ENCODE measurements at regions not wholly inside any gene's neighbourhood (a gene's known extent, or its start where the extent isn't known, plus 50 kb on each side); places are given as distances from the start of the nearest gene placed in this dataset.

GRCh38 chr20:16664020-16664419, 65.8 kb upstream of the SNRPB2 start:
- Histone ChIP-seq H3K23me2 (ENCODE audit: low read depth, low read length) (no peaks in the 10 kb centered on the region), H3K14ac (ENCODE audit: insufficient read length) (no peak overlapping the region), H2BK20ac (ENCODE audit: low read length) (no peak overlapping the region), H3K36me3 (ENCODE audit: control insufficient read depth in 2 of 4, insufficient read depth in 4 of 4, low read length in 3 of 4) (no peaks in the 10 kb centered on the region), H2AK5ac (ENCODE audit: low read depth, low read length) (no peak overlapping the region), H2BK5ac (ENCODE audit: low read depth, low read length) (no peak overlapping the region), H2AFZ (ENCODE audit: low read length) (0 out of 2 replicates have a peak overlapping the region, but pooled peaks have one; percentile 17), H2BK120ac (replicated peaks; ENCODE audit: low read depth, low read length) (no peak overlapping the region), H3K4me2 (ENCODE audit: insufficient read depth in 1 of 2, low read depth in 2 of 2, low read length in 2 of 2) (no peak overlapping the region), H2BK12ac (ENCODE audit: low read depth, low read length) (no peak overlapping the region), H3K79me2 (ENCODE audit: control insufficient read depth in 1 of 2, insufficient read depth in 2 of 2, low read length in 2 of 2) (no peaks in the 10 kb centered on the region), H3K27ac (ENCODE audit: low read depth, low read length) (no peak overlapping the region), H4K8ac (ENCODE audit: extremely low read depth, insufficient read depth, low read length) (no peak overlapping the region), H3K23ac (ENCODE audit: insufficient read length) (no peak overlapping the region), H4K20me1 (replicated peaks in 1 of 2; ENCODE audit: control insufficient read depth in 1 of 2, insufficient read depth in 2 of 2, low read length in 2 of 2) (no peaks in the 10 kb centered on the region), H4K91ac (replicated peaks; ENCODE audit: insufficient read length, low read length) (no peak overlapping the region), H3K18ac (ENCODE audit: extremely low read depth, low read length) (no peak overlapping the region), H3K9ac (replicated peaks in 1 of 4; ENCODE audit: extremely low read depth in 1 of 4, low read depth in 3 of 4, low read length in 3 of 4) (no peak overlapping the region), H3K56ac (replicated peaks; ENCODE audit: insufficient read length, low read depth, low read length) (no peak overlapping the region), H3K27me3 (replicated peaks in 1 of 4; ENCODE audit: control insufficient read depth in 3 of 4, extremely low read depth in 1 of 4, insufficient read depth in 3 of 4, low read length in 3 of 4) (no peaks in the 10 kb centered on the region), H4K5ac (ENCODE audit: insufficient read length, low read depth, low read length) (no peak overlapping the region), H3K79me1 (ENCODE audit: low read depth, low read length) (no peaks in the 10 kb centered on the region), H3K4me3 (ENCODE audit: extremely low read depth in 1 of 4, insufficient read depth in 2 of 4, low read depth in 3 of 4, low read length in 4 of 4) (no peak overlapping the region), H3K4me1 (replicated peaks in 1 of 4; ENCODE audit: control insufficient read depth in 3 of 4, insufficient read depth in 4 of 4, low read length in 3 of 4) (no peaks in the 10 kb centered on the region), H3K4ac (replicated peaks; ENCODE audit: insufficient read length, low read depth, low read length) (no peak overlapping the region), H2BK15ac (ENCODE audit: low read length) (no peak overlapping the region), H3K9me3 (ENCODE audit: insufficient read depth in 2 of 2, low read depth in 1 of 2, low read length in 1 of 2) (no peaks in the 10 kb centered on the region; a peak in 1 of 4 replicates)
- CTCF ChIA-PET (ENCODE audit: partially characterized antibody) = interaction anchor here (1.0 to 1.5 kb wide), 2 partner anchors 14 to 84 kb away, joined by 4 read pairs; partner anchors contain the start of gene OTOR
- POLR2A ChIA-PET (ENCODE audit: partially characterized antibody) = no interaction called here
- DNase-seq (ENCODE audit: low read depth in 1 of 2, low spot score in 2 of 2) = no peak
- no peak for TF ChIP-seq CBX8 (IDR thresholded peaks at IDR 0.05; ENCODE audit: borderline replicate concordance, low read depth, low read length)
- no peak for TF ChIP-seq RAD21 (IDR thresholded peaks at IDR 0.05 in 1 of 2, conservative IDR thresholded peaks at IDR 0.05 in 1 of 2; ENCODE audit: low read depth in 2 of 2, low read length in 2 of 2)
- no peak for TF ChIP-seq NRF1 (IDR thresholded peaks at IDR 0.05; ENCODE audit: low read depth, low read length)
- WGBS, 2 experiments (ENCODE audit: extremely low coverage in 1 of 2, insufficient coverage in 1 of 2, insufficient read length in 1 of 2, insufficient replicate concordance in 2 of 2, low coverage in 1 of 2, low lambda C conversion rate in 2 of 2, missing lambda C conversion rate in 1 of 2) = 95% methylated on average over 4 of the region's 4 CpGs; no CpG with 5 or more reads in 1 of the 2 experiments
- FAIRE-seq = no peak
